ENCODE measurements at regions not wholly inside any gene's neighbourhood (a gene's known extent, or its start where the extent isn't known, plus 50 kb on each side); places are given as distances from the start of the nearest gene placed in this dataset.

DNA sequence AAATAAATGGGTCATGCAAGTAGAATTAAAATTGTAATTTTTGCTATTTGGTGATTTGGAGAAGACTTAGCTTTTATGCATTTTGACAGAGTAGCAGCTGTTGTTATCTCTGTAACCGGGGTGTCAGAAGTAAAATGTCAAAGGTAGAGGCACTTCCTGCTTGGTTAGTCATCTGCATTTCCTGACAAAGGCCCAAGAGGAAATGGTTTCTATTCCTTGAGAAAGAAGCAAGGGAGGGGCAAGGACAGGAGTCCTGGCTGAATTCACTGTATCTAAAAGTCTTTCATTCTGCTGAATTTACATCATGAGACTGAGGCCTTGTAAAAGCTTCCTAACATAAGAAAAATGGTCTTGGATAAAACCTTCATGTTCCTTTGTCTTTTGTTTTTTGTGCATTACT, 550.9 kb upstream of the BOD1L1 start:
- Histone ChIP-seq H3K27ac (ENCODE audit: low read depth, low read length) (no peak overlapping the region), H3K36me3 (ENCODE audit: insufficient read depth, low read length) (no peaks in the 10 kb centered on the region), H3K79me2 (ENCODE audit: insufficient read depth, low read length) (no peaks in the 10 kb centered on the region), H3K9me3 (ENCODE audit: low read depth, low read length) (no peaks in the 10 kb centered on the region), H3K4me3 (ENCODE audit: insufficient read depth, low read length) (no peak overlapping the region), H4K20me1 (ENCODE audit: insufficient read depth, low read length) (no peaks in the 10 kb centered on the region), H3K4me2 (ENCODE audit: insufficient read depth, low read length) (no peak overlapping the region), H3K27me3 (ENCODE audit: insufficient read depth, low read length) (no peaks in the 10 kb centered on the region), H2AFZ (ENCODE audit: low read length) (peak overlapping the region; percentile 51), H3K4me1 (ENCODE audit: insufficient read depth, low read length) (peaks cover 25% of the 10 kb centered on the region)
- TF ChIP-seq, protein P1, sequence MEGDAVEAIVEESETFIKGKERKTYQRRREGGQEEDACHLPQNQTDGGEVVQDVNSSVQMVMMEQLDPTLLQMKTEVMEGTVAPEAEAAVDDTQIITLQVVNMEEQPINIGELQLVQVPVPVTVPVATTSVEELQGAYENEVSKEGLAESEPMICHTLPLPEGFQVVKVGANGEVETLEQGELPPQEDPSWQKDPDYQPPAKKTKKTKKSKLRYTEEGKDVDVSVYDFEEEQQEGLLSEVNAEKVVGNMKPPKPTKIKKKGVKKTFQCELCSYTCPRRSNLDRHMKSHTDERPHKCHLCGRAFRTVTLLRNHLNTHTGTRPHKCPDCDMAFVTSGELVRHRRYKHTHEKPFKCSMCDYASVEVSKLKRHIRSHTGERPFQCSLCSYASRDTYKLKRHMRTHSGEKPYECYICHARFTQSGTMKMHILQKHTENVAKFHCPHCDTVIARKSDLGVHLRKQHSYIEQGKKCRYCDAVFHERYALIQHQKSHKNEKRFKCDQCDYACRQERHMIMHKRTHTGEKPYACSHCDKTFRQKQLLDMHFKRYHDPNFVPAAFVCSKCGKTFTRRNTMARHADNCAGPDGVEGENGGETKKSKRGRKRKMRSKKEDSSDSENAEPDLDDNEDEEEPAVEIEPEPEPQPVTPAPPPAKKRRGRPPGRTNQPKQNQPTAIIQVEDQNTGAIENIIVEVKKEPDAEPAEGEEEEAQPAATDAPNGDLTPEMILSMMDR (IDR thresholded peaks at IDR 0.05; ENCODE audit: extremely low read depth, low read depth, low read length): no peak
- no peak for DNase-seq (ENCODE audit: insufficient read length, low spot score, missing footprints)

DNA sequence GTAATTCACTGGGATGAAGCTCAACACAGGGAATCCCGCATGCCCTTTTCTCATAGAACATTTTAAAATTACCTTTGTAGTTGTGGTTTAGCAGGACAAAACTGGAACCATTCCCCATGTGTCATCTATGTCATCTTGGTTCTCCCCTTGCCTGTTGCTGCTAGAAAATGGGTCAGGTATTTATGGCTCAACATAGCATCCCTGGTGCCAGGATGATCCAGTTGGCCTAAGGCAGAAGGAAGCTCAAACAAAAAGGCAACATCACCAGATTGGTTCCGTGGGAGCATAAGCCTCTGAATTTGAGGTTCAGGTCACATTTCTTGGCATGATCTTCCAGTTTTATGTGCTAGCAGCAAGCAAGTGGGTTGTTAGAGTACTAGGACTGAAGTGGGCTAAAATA, 552.6 kb upstream of the BOD1L1 start:
- Histone ChIP-seq H4K20me1 (ENCODE audit: insufficient read depth, low read length) (no peaks in the 10 kb centered on the region), H3K9me3 (ENCODE audit: low read depth, low read length) (no peaks in the 10 kb centered on the region), H3K27me3 (ENCODE audit: insufficient read depth, low read length) (no peaks in the 10 kb centered on the region), H2AFZ (ENCODE audit: low read length) (no peak overlapping the region), H3K4me2 (ENCODE audit: insufficient read depth, low read length) (no peak overlapping the region), H3K79me2 (ENCODE audit: insufficient read depth, low read length) (no peaks in the 10 kb centered on the region), H3K36me3 (ENCODE audit: insufficient read depth, low read length) (no peaks in the 10 kb centered on the region), H3K27ac (ENCODE audit: low read depth, low read length) (no peak overlapping the region), H3K4me3 (ENCODE audit: insufficient read depth, low read length) (no peak overlapping the region), H3K4me1 (ENCODE audit: insufficient read depth, low read length) (peaks cover 28% of the 10 kb centered on the region)
- DNase-seq (ENCODE audit: insufficient read length, low spot score, missing footprints): no peak
- TF ChIP-seq, protein P1 (IDR thresholded peaks at IDR 0.05; ENCODE audit: extremely low read depth, low read depth, low read length): no peak

DNA sequence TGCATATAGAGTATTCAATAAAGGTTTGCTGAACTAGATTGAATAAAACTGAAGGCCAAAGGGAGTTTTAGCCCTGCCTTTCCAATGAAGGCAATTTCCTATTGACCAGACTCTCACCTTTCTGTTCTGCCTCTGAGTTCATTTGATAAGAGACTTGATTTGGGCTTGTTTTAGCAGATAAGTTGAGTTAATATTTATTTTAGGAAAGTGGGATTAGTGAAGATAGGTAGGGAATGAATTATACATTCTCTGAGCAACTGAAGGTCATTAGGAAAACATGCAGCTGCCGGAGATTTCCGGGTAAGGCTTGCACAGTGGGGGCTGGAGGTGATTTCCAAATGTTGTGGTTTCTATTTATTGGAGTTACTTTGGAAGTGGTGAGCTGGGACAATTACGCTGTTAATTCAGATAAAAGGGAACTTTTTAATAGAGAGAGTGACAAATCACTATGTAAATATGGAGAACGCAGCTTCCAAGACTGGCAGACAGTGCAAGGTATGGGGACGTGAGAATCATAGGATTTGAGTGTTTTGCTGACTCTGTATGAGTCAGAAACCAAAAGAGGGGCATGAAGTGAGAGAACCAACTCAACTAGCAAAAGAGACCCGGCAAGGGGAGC, 553.6 kb upstream of the BOD1L1 start:
- peak; percentile 58 for DNase-seq (ENCODE audit: insufficient read length, low spot score, missing footprints)
- H3K4me2 ChIP-seq (ENCODE audit: insufficient read depth, low read length): peak overlapping the region; percentile 59

DNA sequence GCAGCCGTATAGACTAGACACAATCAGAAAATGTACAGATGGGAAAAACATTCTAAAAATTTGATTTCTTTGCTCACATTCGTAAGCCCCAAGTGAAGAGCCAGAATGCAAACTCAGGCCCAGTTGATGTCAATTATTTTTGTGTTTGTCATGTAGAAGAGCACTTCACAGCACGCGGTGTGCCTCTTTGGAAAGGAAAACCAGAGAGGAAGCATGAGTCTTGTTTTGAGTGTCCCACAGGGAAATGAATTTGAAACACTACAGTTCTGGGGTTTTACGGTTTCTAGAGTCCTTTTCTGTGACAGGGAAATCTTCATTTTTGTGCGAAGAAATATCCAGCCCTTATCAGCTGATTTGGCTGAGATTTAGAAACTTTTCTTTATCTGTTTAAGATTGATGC, 554.6 kb upstream of the BOD1L1 start:
- Histone ChIP-seq H3K27ac (ENCODE audit: low read depth, low read length) (no peak overlapping the region), H3K4me3 (ENCODE audit: insufficient read depth, low read length) (no peak overlapping the region), H3K36me3 (ENCODE audit: insufficient read depth, low read length) (no peaks in the 10 kb centered on the region), H3K9me3 (ENCODE audit: low read depth, low read length) (no peaks in the 10 kb centered on the region), H3K27me3 (ENCODE audit: insufficient read depth, low read length) (no peaks in the 10 kb centered on the region), H3K79me2 (ENCODE audit: insufficient read depth, low read length) (no peaks in the 10 kb centered on the region), H3K4me2 (ENCODE audit: insufficient read depth, low read length) (no peak overlapping the region), H4K20me1 (ENCODE audit: insufficient read depth, low read length) (no peaks in the 10 kb centered on the region), H2AFZ (ENCODE audit: low read length) (no peak overlapping the region), H3K4me1 (ENCODE audit: insufficient read depth, low read length) (peaks cover 28% of the 10 kb centered on the region)
- TF ChIP-seq, protein P1 (IDR thresholded peaks at IDR 0.05; ENCODE audit: extremely low read depth, low read depth, low read length): no peak
- no peak for DNase-seq (ENCODE audit: insufficient read length, low spot score, missing footprints)

More for the DNA sequence above, 553.6 kb upstream of the BOD1L1 start:
- Histone ChIP-seq H3K27me3 (ENCODE audit: insufficient read depth, low read length) (no peaks in the 10 kb centered on the region), H3K79me2 (ENCODE audit: insufficient read depth, low read length) (no peaks in the 10 kb centered on the region), H3K27ac (ENCODE audit: low read depth, low read length) (peak overlapping the region; percentile 31), H3K36me3 (ENCODE audit: insufficient read depth, low read length) (no peaks in the 10 kb centered on the region), H3K9me3 (ENCODE audit: low read depth, low read length) (no peaks in the 10 kb centered on the region), H2AFZ (ENCODE audit: low read length) (peak overlapping the region; percentile 44), H4K20me1 (ENCODE audit: insufficient read depth, low read length) (no peaks in the 10 kb centered on the region), H3K4me3 (ENCODE audit: insufficient read depth, low read length) (peak overlapping the region; percentile 3), H3K4me1 (ENCODE audit: insufficient read depth, low read length) (peaks cover 28% of the 10 kb centered on the region)
- TF ChIP-seq, protein P1 (IDR thresholded peaks at IDR 0.05; ENCODE audit: extremely low read depth, low read depth, low read length): no peak
